NCI-H1092 (cell line): ENCODE measurements at regions not wholly inside any gene's neighbourhood (a gene's known extent, or its start where the extent isn't known, plus 50 kb on each side); places are given as distances from the start of the nearest gene placed in this dataset.

Source experiments
- DNase-seq: peaks from one replicate; lab custom pipeline; 2025; lab: John Stamatoyannopoulos, UW

DNA sequence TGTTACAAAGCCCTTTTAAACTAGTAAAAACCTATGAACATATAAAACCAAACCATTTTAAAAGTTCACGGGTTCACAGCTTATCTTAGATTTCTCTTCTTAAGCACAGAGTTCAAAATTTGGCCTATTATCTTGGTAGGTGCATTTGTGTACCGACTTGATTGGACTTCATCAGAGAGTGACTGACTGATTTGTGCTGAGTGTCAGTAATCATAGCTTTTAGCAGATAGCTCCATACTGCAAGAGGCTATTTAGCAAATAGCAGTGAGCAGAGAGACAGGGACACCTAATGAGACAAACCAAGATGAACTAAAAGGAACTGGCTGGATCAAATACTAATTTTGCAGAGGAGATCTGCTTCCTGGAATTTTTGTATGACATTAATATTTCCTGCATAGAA lies 274.5 kb downstream of the PRR16 start:
- DNase-seq = no peak

DNA sequence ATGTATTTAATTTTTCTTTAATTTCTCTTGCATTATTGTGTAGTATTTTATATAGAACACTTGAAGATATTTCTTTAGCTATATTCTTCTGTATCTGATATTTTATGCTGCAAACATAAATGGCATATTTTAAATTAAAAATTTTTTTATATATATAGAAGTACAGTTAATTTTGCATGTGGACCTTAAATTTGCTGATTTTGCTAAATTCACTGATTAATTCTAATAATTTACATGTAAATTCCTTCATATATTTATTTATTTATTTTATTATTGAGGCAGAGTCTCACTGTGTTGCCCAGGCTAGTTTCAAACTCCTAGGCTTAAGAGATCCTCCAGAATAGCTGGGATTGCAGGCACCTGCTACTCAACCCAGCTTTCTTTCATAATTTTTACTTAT lies 276.9 kb downstream of the PRR16 start:
- DNase-seq = no peak

DNA sequence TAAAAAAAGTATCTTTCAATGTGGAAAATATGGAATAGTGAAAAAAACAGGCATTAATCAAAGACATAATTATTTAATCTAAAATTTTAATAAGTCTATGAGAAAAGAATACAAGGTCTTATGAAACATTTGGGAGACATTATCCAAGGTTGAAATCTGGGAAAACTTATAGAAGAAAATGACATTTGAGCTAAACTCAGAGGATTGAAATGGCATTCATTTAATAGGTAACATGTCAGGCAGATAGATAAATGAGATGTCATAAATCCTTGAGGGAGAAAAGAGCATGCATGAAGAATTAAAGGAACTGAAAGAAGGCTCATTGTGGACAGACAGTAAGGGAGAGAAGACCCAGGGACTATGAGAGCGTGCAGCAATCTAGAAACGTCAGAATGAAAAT lies 284.4 kb downstream of the PRR16 start:
- no peak for DNase-seq

DNA sequence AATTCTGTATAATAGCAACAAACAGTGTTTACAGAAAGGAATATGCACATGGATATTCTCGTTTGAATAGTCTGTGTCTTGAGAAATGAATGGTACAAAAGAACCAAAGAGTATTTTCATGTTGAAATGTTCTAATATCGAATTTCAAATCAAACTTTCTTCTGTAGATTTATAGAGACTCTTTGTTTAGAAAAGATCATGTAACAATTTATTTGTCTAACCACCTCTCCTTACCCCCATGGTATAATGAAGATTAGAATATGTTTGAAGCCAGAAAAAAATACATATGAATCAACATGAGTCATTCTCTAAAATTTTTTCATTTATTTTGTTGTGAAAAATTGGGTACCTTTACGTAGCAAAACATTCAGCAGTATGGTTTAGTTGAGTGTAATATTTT lies 285.6 kb downstream of the PRR16 start:
- no peak for DNase-seq

DNA sequence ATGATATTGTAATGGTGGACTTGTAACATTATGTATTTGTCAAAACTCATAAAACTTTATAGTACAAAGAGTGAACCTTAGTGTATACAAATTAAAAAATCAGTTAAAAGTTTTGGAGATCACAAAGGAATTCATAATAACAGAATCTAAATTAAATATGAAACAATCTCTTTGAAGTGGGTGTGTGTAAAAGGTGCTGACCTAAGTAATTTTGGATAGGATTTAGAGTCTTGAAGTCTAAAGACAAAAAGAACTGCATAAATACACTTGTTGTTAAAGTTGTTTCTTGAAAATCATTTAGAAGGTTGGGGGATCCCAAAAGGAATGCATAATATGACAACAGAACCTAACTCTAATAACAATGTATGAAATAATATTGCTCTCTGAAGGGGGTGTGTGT lies 295.5 kb downstream of the PRR16 start:
- DNase-seq = no peak

DNA sequence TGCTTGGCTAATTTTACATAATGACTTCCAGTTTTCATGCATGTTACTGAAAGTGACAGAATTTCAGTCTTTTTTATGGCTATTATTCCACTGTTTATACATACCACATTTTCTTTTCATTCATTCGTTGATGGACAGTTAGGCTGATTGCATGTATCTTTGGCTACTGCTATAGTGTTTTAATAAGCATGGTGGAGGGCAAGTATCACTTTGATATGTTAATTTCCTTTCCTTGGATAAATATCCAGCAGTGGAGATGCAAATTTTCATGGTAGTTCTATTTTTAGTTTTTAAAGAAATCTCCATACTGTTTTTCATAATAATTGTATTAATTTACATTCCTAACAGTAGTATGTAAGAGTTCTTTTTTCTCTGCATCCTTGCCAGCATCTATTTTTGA lies 297.9 kb downstream of the PRR16 start:
- no peak for DNase-seq

DNA sequence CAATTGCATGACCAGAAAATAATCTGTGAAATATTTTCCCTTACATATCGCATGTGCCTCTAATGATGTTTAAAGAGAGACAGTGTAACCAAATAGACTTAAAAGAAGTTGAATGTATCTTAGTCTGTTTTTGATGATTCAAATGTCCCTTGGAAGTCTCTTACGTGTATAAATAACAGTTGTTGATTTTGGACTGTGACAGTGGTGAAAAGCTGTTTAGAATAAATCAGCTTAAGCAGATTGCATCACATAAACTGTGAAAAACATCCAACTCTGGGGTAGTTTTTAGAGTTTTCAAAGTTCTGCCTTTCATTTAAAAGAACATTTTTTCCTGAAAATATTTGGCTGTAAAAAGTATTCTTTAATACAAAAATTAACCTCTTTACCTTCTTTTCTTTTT lies 301.1 kb downstream of the PRR16 start:
- DNase-seq = no peak

DNA sequence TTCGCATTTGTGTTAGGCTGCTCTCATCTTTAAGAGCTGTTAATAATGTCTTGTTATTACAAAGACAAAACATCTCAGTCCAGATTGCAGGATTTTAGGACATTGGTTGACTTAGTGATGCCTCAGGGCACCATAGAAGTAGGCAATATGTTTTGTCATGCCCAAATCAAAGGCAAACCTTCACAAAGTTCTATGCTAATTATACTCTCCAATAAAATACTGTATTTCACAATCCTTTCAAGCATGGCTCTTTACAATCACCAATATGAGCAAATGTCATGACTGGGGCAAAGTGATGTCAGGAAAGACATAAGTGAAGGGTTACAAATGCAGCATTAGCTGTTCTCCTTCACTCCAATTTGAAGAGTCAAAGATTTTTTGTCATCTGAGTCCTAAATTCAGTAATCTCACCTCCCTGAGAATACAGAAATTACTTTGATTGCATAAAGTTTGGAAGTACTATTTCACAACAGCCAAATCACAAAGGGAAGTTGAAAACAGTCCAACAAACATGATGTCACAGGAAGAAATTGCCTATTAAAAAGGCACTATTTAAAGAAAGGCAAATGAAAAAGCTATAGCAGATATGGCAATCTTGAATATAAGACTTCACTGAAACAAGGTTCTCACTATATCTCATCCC lies 303.2 kb downstream of the PRR16 start:
- DNase-seq = no peak

DNA sequence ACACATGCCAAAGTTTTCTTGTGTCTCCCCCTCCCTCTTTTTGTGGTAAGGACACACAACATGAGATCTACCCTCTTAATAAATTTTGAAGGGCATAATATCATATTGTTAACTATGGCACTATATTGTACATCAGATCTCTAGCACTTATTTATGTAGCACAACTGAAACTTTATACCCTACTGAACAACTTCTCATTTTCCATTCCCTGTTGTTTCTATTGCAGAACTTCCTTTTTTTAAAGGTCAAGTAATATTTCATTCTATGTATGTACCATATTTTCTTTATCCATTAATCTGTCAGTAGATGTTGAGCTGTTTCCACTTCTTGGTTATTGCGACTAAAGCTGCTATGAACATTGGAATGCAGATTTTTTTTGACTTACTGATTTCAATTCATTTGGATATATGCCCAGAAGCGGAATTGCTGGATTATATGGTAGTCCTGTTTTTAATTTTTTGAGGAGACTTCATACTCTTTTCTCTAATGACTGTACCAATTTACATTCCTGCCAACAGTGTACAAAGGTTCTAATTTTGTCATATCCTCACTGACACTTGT lies 305.3 kb downstream of the PRR16 start:
- DNase-seq = no peak

DNA sequence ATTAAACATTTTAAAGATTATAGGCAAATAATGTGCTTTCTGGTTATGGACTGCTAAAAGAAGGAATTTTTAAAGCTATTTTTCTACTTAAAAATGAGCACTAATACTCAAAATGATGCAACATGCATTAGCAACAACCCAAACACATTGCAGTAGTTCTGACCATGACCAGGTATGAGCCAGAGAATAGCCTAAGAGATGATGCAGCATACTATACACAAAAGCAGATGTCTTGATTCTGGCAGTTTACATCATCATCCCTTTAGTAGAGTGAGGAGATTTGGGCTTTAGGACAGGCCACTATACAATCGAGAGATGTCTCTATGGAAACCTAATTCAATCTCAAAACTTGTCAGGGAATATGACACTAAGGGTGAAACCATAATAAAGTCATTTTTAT lies 307.1 kb downstream of the PRR16 start:
- DNase-seq = no peak

DNA sequence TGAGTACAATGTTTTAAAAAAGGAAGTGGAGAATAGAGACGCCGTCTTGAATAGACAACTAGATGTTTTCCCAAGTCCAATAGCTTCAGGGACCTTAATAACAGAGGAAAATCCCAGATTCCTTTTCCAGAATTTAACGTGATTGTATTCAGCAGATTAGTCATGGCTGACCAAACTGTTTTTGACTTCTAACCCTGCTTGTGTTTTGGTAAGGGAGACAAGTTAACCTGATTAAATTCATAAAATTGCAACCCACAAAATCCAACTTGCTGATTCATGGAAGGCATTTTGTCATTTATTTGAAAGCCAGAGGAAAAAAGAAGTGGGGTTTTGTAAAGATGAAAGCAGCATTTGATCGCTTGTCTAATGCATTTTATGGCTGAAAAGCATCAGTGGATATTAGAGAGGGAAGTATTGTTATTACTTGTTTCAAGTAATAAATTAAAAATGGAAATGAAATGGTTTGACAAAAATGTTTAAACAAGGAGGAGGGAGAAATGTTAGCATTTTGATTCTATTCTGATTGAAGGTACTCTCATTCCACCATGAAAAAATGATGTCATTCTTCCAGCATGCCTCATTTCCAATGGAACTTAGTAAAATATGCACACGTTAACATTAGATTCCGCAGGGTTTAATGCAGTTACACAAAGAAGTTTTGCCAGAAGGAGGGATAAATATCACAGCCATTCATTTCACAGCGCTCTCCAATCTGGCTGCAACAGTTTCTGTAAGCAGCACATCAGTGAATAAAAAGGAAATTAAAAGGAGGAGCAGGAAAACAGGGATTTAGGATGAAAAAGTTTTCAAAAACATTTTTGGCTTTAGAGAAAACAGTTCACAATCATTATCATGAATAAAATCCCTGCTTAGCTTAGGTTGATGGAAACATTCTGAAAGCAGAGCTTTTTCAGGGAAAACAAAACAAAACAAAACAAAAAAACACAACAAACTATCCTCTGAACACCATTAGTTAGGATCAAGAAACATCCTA lies 314.7 kb downstream of the PRR16 start:
- no peak for DNase-seq

DNA sequence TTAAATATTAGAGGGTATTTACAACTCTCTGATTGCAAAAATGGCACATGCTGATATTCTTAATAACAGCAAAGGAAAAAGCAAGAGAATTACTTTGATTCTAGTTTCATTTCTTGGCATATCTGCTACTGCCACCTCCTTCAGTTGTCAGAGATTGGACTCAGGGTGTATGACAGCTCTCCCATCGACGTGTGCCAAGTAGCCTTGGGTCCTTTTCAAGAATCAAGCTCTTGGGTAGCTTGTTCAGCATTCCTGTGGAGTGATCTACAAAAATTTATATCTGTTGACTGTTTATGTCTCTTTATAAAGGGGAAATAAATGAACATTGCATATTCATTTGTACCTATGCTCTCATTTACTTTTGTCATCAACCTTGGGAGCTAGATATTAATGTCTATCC lies 315.6 kb downstream of the PRR16 start:
- DNase-seq = no peak

DNA sequence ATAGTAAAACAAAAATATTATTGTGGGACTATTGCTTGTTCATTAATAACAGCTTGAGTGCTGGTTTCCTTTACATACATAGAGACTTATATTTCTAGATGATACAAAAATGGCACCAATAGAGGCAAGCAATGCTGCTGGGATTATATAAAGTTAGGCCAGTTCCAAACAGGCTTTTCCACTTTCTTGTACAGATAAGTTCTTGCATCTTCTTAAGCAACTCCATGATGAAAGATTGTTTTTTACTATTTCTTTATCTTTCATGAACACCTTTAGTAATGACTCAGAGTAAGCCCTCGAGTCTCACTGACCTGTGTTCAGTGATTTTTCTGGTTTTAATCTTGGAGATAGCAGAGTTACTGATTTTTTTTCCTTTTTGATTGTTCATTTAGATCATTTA lies 324.4 kb downstream of the PRR16 start:
- no peak for DNase-seq

DNA sequence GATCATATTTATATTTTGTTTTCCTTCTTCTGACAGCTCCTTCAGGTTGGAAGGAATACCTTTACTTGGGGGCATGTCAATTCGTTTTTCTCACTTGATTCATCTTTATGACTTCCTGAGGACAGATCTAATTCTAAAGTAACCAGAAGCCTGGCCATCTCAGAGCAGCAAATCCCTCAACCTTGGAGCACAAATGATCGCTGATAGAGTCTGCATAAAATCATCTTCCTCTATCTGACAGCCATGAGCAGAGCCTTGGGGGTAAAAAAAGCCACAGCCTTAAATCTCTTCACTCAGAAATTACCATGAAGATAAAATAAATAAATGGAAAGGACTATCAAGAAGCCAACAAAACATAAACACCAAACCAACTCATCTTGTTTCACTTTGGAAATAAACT lies 325.8 kb downstream of the PRR16 start:
- DNase-seq = no peak

DNA sequence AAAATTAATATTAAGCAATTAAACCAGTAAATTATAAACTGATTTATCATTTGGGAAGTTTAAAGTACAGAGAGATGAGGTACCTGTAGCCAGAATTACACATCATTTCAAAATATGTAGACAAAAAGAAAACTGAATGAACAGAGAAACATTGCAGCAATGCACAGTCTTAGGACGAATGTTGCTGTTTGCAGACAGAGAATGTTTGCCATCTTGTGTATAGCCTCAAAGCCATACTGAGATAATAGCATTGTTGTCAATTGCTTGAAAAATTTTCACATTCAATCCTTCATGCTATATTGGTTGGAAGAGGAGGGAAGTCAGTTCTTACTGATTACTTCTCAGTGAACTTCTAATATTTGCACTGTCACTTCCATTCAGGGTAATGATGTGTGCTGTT lies 326.2 kb downstream of the PRR16 start:
- DNase-seq = no peak

DNA sequence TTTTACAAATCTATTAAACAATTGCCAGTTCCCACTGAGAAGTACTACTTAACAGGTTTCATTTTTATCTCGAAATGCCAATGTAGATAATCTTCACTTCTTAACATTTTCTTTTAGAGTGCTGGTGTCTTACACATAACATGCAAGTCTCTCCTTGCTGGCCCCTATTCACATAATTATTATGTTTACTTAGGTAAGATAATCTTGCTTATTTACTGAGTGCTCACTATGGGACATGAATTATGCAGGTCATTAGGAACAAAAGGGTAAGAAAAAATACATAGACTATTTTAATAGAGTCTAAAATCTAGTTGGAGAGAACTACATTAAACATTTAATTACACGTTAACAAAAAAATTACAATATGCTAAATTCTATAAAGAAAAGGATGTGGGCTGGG lies 328.4 kb downstream of the PRR16 start:
- no peak for DNase-seq

DNA sequence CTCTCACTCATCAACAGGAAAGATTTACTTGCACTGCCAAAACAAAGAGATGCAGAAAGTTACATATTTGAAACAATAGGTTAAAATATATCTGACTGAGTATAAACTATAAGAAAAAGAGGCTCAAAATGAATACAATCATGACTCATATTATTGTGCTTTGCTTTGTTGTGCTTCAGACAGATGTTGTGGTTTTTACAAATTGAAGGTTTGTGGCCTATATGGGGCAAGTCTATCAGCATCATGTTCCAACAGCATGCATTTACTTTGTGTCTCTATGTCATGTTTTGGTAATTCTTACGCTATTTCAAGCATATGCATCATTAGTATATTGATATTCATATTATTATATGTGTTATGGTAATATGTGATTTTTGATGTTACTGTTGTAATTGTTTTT lies 330.0 kb downstream of the PRR16 start:
- no peak for DNase-seq

DNA sequence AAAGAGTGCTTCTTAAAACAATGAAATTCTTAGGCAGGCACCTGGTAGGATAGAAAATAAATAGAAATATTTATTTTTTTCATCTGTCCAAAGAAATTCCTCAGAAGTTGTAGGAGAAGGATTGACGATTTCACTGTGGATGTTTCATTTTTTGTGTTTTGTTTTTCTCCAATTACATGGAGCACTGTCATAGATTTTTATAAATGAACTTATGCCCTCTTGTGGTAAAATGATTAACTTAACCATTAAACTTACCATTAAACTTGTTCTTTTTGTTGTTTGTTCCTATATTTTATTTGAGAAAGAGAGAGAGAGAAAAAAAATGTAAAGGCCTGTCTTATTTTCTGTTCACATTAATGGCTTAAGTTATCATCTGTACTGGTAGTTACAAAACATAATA lies 339.2 kb downstream of the PRR16 start:
- no peak for DNase-seq

DNA sequence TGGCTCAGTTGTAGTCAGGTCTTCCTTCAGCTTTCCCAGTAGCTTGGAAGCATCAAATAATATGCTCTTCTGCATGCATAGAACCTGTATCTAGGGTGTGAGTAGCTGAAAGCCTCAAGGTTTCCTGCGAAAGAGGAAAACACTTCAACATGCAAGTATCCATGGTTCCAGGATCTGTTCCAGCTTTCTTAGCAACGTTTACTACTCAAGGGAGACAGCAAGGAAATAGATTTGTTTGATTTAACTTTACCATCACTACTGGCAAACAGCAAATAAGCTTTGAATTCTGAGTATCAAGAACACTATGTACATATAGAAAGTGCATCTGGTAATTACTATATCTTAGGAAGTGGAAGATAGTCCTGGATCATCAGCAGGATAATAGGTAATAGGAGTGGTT lies 341.0 kb downstream of the PRR16 start:
- no peak for DNase-seq

DNA sequence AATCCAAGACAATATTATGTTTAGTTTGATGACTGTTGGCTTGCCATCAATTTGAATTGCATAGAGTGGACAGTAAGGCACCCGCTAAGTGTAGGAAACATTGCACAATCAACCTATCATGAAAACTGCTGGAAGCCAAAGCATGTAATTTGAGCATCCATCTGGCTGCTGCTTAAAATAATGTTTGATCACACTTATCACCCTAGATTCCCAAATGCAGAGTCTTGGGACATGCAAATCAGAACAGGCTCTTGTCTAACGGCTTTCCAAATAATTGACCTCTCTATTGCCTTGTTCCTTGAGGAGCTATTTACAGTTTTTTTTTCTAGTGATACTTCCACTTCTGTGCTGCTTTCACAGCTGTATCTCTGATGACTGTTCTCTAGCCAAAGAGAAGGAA lies 342.1 kb downstream of the PRR16 start:
- no peak for DNase-seq

DNA sequence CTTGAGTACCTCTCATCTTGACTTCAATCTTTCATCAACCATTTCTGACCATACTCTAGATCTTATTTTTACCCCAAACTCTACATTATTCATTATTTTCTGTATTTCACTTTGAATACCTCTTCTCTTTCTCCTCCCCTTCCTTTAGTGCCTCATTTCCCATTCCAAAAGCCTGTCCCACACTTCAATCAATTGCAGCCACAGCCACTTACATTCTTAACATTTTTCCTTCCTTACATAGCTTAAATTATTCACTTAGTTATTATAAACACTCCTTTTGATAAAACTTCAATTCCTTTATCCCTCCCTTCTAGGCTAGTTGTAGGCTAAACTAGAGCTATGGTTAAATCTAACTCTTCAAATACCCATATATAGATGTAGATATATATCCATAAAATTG lies 344.0 kb downstream of the PRR16 start:
- DNase-seq = no peak

DNA sequence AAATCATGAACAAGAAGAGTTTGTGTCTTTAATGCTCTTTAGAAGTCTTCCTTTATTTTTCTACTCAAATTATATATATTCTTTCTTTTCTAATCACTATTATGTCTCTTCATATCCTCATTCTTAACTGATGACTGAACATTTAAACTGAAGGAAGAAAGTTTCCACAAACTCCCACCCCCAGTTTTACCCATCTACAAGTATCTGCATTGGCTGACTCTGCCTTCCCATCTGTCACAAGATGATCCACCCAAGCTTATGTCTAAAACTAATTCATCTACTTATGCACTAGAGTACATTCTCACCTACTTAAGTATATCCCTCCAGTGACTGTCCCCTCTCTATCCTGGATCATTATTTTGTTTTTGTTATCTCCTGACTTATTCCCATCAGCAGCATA lies 344.5 kb downstream of the PRR16 start:
- DNase-seq = no peak

DNA sequence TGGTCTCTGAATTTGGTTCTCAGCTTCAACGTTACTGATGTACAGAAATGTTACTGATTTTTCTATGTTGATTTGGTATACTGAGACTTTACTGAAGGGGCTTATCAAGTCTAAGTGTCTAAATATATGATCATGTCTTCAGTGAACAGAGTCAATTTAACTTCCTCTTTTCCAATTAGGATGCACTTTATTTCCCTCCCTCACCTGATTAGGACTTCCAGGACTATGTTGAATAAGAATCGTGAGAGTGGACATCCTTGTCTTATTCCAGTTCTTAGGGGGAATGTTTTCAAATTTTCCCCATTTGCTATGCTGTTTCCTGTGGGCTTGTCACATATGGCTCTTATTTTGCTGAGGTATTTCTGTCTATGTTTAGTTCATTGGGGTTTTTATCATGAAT lies 349.5 kb downstream of the PRR16 start:
- DNase-seq = no peak
